Small intestine (tissue), 7 donors: ENCODE measurements at regions not wholly inside any gene's neighbourhood (a gene's known extent, or its start where the extent isn't known, plus 50 kb on each side); places are given as distances from the start of the nearest gene placed in this dataset.
"Not testable (repeated sequence)": the region's sequence is repeated elsewhere in the genome, so short reads cannot be mapped to it uniquely, and the experiment has no call there.

Source experiments
- DNase-seq, 2 donors: peaks; one replicate each; pipeline versions ENCODE4 v3.0.0 to v3.0.0-alpha.2; 2013
- FAIRE-seq: peaks from 2 replicates; lab custom pipeline; 2012; peaks lifted over from hg19 to GRCh38; lab: Jason Lieb, UNC
- H3K27ac ChIP-seq, 3 donors: one replicate each; pipeline ENCODE4 v1.5.1; 2013; ENCODE audit warnings: low read length in 2 of 3, mild to moderate bottlenecking in 2 of 3, control low read depth in 1 of 3, inconsistent platforms in 1 of 3, low read depth in 1 of 3, moderate library complexity in 1 of 3
- H3K27me3 ChIP-seq, 3 donors: one replicate each; pipeline ENCODE4 v1.6.1; 2013; ENCODE audit warnings: low read length in 3 of 3, inconsistent platforms in 1 of 3; ENCODE audit not compliant: control insufficient read depth in 3 of 3, insufficient read depth in 3 of 3
- H3K36me3 ChIP-seq, 3 donors: one replicate each; pipeline ENCODE4 v1.6.1; 2013; ENCODE audit warnings: low read length in 3 of 3, inconsistent platforms in 1 of 3, low read depth in 1 of 3, mild to moderate bottlenecking in 1 of 3, moderate library complexity in 1 of 3; ENCODE audit not compliant: control insufficient read depth in 3 of 3, insufficient read depth in 2 of 3
- H3K4me1 ChIP-seq, 3 donors: one replicate each; pipeline ENCODE4 v1.6.1; 2013; ENCODE audit warnings: low read length in 2 of 3, inconsistent platforms in 1 of 3, low read depth in 1 of 3, mild to moderate bottlenecking in 1 of 3, moderate library complexity in 1 of 3; ENCODE audit not compliant: control insufficient read depth in 3 of 3, insufficient read depth in 2 of 3
- H3K4me3 ChIP-seq, 3 donors: one replicate each; pipeline ENCODE4 v1.5.1; 2013; ENCODE audit warnings: low read length in 3 of 3, control low read depth in 1 of 3, inconsistent platforms in 1 of 3, low read depth in 1 of 3, mild to moderate bottlenecking in 1 of 3, moderate library complexity in 1 of 3
- H3K9me3 ChIP-seq, 2 donors: one replicate each; pipeline ENCODE4 v1.6.1; 2013; ENCODE audit warnings: low read depth in 1 of 2, low read length in 1 of 2; ENCODE audit not compliant: control insufficient read depth in 2 of 2, insufficient read depth in 1 of 2
- WGBS, 3 donors: extraction: QIAGEN DNeasy Blood & Tissue Kit; methylation state at CpG; one replicate each; pipeline ENCODE4 v1.1.7; 2013; 5-methylcytosine and 5-hydroxymethylcytosine counted together
- donor health status: healthy with polysubstance abuse.
- donor health status: control.
- donor health status: control.
- donor health status: Bipolar disorder and iron deficiency.
- donor health status: healthy.

DNA sequence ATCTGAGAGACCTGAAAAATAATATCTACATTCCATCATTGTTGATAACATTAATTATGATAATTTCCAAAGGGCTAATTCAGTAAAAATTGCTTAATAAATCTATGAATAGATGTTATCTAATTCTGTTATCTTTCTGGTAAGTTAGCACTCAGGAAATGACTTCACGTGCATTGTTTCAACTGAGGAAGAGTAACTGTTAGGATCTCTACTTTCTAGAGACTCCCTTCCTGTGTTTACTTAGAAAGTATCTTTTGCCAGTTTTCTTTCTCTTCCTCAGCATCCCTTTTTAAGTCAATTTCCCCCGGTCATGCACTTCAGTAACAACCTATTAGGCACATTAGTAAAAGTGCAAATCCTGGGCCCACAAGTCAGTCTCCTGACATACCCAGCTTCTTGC is 231.1 kb upstream of the NOTCH2NLA start:
- not testable (repeated sequence) for H3K4me1 ChIP-seq, FAIRE-seq, H3K9me3 ChIP-seq, H3K36me3 ChIP-seq, DNase-seq, H3K4me3 ChIP-seq, H3K27ac ChIP-seq, H3K27me3 ChIP-seq
- WGBS, 3 donors: no CpG with 5 or more reads among the region's 2 CpGs

DNA sequence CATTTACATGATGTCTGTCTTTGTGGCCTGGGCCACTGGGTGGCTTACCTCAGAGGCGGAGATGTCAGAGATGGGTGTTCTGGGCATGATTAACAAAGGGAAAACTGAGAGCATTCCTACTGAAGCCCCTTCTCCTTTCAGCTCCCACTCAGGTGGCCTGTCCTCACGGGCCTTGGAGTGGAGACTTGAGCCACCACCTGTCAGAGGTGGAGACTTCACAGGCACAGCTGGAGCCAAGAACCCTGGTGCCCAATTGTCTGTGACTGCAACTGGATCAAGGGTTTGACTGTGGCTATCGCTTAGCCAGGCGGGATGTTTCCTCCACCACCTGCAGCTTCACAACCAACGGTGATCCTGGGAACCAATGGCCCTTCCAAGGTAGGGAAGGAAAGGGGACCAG is 230.5 kb upstream of the NOTCH2NLA start:
- H3K9me3 ChIP-seq, DNase-seq, H3K36me3 ChIP-seq, FAIRE-seq, H3K4me3 ChIP-seq, H3K27ac ChIP-seq, H3K27me3 ChIP-seq, H3K4me1 ChIP-seq: not testable (repeated sequence)
- WGBS, 3 donors: 81 to 93% (median 81%) methylated on average over 4 to 5 of the region's 5 CpGs

DNA sequence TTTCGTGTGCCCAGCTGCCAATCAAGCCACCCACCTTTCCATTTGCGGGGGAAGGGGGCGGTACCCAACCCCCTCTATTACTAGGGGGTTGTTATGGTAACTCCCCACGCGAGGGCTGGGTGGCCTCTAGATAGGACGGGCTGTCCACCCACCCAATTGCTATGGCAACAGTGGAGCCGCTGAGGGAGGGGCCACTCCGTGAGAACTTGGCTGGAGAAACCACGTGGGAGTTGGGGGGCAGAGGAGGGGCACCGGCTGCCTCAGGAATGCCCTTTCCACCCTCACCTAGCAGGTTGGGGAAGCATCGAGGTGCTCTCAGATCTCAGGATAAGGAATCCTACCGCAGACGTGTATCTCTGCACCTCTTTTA is 220.0 kb upstream of the NOTCH2NLA start:
- not testable (repeated sequence) for DNase-seq, H3K4me3 ChIP-seq, H3K27me3 ChIP-seq, FAIRE-seq, H3K27ac ChIP-seq, H3K36me3 ChIP-seq, H3K9me3 ChIP-seq, H3K4me1 ChIP-seq
- WGBS, 3 donors: 0 to 6% (median 0%) methylated on average over 1 to 2 of the region's 13 CpGs

DNA sequence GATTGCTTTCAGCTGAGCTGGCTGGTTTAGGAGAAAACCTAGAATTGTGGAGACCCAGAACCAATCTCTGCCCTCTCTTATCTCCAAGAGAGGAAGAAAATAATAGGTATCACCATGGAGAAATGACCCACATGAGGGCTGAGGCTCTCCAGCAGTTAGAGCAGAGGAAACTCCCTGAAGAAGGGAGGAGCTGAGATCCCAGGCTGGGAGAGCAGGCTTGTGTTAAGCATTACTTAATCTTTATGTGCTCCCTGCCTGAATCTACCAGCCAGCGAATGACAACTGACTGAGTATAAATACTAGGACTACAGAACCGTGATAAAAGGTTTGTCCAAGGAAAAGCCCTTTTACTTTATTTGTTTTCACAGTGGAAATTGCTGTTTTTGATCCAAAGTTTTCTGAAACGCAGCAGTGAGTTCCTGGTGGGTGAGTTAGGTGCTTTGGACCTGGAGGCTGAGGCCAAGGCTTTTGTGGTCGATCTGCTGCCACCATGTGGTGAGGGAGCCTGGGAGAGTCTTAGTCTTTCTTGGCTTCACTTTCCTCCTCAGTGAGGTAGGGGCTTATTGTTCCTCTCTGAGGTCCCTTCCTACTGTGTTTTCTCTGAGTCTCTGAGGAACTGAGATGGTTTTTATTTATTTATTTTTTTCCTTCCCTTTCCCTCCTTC is 219.5 kb upstream of the NOTCH2NLA start:
- 0 to 21% (median 14%) methylated on average over 2 to 4 of the region's 4 CpGs for WGBS, 3 donors
- not testable (repeated sequence) for H3K27ac ChIP-seq, H3K4me3 ChIP-seq, H3K27me3 ChIP-seq, H3K36me3 ChIP-seq, FAIRE-seq, H3K9me3 ChIP-seq, DNase-seq, H3K4me1 ChIP-seq

DNA sequence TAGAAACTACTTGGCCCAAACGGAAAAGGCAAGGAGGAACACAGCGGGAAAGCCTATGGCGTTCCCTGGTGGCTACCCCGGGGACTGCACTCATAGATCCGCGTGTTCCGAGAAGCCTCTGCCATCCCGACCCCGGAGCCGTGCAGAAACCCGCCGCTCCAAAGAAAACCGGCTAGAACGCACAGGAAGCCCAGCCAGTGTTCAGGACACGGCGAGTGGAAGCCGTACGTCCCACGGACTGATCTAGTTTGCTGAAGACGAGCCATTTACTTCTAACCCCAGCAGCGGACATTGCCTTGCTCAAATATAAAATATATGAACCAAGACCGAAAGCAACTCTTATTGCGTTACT is 215.0 kb upstream of the NOTCH2NLA start:
- not testable (repeated sequence) for H3K4me1 ChIP-seq, H3K27me3 ChIP-seq, H3K36me3 ChIP-seq, FAIRE-seq, H3K9me3 ChIP-seq
- Histone ChIP-seq H3K27ac (peak overlapping the region in 1 of 3 donors; percentile 31), H3K4me3 (peak overlapping the region in 2 of 3 donors; percentile 23 to 35)
- peak; percentile 1 to 52 for DNase-seq
- WGBS, 3 donors: 0% methylated on average over 16 to 18 of the region's 23 CpGs

DNA sequence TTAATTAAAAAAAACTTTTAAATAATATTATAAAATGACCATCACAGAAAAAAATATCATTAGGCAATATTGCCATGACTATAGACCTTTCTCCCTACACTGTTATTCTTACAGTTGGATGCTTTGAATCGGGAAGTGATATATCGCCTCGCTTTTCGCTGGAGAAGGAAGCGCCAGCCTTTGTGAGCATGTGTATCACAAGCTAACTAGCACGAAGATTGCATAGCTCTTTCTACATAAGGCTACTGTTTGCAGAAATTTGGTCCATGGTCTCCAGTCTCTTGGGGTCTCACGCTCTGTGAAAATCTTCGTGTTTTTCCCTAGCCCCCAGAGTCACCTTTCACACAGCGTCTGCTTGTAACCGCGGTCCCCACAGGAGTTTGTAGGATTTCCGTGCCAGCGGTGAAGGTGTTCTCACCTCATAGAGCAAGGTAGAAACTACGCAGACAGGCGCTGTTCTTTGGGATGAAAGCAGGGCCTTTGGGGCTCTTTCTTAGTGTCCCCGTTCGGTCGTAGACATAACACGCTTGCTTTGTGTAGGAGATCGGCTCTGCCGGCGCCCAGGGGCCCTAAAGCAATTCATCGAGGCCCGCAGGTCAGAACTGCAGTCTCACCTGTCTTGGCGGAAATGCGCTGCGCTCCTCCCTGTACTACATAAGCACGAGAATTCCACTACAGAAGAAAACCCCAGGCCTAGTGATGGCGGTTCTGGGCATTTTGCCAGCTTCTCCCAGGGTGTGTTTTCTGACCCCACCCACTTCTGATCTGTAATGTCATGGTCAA is 214.5 kb upstream of the NOTCH2NLA start:
- DNase-seq: peak in 1 of 2 donors; percentile 2
- not testable (repeated sequence) for H3K4me3 ChIP-seq, H3K27me3 ChIP-seq, H3K9me3 ChIP-seq, FAIRE-seq, H3K27ac ChIP-seq, H3K36me3 ChIP-seq, H3K4me1 ChIP-seq
- 65 to 88% (median 79%) methylated on average over 13 to 15 of the region's 29 CpGs for WGBS, 3 donors

DNA sequence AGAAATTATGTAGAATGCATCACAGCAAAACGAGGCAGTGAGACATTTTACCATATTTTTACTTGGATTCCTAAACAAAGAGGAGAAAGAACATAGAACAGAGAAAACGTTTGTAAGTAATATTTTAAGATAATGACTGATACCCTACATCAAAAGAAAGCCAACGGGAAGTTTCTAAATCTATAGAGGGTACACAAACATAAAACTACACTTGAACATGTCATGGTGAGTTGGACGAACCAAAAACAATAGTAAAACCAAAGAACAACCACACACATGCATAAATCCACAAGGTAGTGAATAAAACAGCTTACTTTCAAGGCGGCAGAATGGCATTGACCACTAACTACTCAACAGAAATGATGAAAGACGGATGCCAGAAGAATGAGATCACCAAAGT is 209.7 kb upstream of the NOTCH2NLA start:
- not testable (repeated sequence) for H3K9me3 ChIP-seq, DNase-seq, H3K27me3 ChIP-seq, H3K4me1 ChIP-seq, H3K27ac ChIP-seq, FAIRE-seq, H3K4me3 ChIP-seq, H3K36me3 ChIP-seq
- 51 to 58% (median 53%) methylated on average over 2 to 3 of the region's 6 CpGs for WGBS, 3 donors

DNA sequence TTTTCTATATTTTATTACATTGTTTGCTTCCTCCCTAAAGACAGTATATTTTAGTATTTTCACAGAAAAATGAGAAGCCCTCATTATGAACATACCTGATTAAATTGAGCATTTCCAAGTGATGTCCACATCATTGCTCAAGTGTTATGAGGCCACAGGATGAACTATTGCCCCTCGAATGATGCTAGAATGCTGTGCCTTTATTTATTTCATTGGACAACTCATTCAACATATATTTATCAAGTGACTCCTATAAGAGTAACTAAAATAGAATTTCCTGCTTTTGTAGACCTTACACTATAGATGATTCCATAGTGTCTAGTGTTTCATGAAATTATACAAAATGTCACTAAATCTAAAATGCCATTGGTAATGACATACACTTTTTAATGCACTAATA is 187.8 kb upstream of the NOTCH2NLA start:
- H3K4me1 ChIP-seq, H3K27me3 ChIP-seq, DNase-seq, FAIRE-seq, H3K4me3 ChIP-seq, H3K27ac ChIP-seq, H3K9me3 ChIP-seq, H3K36me3 ChIP-seq: not testable (repeated sequence)
- WGBS, 3 donors: 93 to 98% (median 94%) methylated on average over 1 of the region's 1 CpG
